HG03064 (cell line): ENCODE measurements at regions not wholly inside any gene's neighbourhood (a gene's known extent, or its start where the extent isn't known, plus 50 kb on each side); places are given as distances from the start of the nearest gene placed in this dataset.

Experiments used
- ATAC-seq: cut with Tn5 transposase; IDR thresholded peaks from one replicate; pipeline ENCODE4 v1.9.1; 2021; ENCODE audit warnings: low read depth; ENCODE audit not compliant: unreplicated experiment

DNA sequence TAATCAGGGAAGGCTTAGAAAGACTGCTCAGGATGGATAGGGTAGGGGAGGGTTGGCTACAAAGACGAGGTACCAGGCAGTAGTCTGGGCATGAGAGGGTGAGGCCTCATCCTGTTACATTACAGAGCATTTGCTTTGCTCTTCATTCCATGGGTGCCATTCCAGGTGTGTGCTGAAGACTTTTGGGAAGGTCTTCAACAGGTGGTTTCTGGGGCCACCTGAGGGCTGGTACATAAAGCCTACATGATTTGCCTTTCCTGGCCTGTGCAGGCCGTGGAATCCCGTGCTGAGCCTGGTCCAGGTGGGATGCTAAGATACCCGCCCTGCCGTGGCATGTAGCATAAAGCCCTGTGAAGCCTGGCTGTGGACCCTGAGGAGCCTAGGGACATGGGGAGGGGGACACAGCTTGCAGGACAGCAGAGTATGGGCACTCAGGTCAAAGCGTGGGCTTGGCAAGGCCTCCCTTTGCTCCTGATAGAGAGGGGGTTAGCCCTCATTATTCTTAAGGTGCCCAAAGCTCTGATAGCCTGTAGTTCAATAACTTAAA, 55.6 kb upstream of the ZNF536 start:
- ATAC-seq = no peak

DNA sequence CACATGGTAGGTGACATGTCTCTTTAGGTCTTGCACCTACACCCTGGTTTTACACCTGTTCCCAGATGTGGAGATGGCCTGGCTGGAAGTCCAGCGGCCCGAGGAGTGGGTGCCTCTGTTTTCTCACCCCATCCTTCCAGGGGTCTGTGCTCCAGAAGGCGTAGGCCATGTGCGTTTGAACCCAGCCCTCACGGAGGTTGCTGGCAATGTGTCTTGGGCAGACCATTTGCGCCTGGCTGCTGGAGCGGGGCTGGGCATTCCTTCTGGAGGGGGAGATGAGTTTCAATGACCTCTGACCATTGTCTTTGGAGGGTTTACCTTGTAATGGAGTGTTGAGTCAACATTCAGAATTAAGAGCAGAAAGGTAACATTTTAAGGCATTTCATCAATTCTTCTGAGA, 54.8 kb upstream of the ZNF536 start:
- no peak for ATAC-seq

DNA sequence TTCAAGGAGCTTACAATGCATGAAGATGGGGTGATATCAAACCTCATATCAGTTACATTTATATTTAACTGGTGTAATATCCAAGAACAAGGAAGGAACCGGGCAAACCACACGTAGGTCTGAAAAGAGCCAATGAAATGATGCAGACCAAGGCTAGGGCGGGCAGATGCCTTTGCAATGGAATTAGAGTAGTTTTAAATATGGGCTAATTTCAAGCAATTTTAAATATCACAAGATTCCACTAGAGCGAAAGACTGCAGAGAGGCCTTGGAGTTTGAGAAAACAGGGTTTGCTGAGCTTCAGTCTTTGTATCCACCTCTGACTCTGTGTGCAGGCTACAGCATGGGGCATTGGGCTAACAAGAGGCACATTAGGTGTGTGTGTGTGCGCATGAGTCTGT, 53.9 kb upstream of the ZNF536 start:
- ATAC-seq = no peak

DNA sequence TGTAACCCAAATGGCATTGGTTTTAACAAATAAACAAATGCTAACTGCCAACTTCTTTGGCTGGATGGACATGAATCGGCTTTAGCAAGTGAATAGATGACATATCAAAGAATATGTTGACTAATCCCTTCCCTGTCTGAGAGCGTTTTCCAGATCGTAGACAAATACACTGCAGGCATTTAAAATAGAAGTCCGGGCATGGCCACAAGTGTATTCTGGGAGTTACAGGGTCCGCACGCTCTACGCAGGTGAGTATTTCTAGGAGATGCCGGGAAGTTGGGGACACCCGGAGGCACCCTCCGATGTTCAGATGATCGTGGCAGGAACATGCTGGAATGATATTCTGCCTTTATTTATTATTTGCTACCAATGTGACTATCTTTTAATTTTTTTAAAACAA, 53.2 kb upstream of the ZNF536 start:
- ATAC-seq = no peak

DNA sequence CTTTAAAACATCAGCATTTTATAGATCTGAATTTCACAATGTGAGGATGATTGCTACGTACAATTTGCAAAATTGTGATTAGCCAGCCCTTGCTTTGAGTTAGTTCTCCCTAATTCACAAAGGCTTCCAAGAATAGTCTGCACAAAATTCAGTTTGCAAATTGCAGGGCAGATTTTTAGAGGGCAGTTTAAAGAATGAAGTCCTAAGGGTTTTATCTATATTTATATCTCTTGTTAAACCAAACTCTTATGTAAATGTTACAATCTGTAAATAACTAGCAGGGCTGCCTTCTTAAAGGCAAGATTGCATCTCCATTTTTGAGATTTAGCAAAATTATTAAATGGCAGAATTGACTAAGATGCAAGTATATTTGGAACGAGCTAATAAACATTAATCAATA, 52.8 kb upstream of the ZNF536 start:
- ATAC-seq = no peak

DNA sequence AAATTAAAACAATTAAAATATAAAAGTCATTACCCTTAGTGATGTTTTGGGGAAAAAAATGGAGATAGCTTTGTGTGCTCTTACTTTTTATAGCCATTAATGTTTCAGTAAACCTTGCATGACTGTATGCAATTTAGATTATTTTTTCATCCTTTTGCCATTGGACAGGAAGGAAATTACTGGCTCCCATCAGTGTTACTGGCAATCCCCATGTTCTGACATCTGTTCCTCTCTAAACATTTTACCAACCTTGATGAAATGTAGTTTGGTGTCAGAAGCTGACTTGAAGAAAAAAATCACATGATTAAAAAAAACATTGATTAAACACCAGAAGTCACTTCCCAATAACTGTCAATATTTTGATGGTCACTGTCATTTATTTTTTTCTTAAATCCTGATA, 52.3 kb upstream of the ZNF536 start:
- ATAC-seq = no peak

DNA sequence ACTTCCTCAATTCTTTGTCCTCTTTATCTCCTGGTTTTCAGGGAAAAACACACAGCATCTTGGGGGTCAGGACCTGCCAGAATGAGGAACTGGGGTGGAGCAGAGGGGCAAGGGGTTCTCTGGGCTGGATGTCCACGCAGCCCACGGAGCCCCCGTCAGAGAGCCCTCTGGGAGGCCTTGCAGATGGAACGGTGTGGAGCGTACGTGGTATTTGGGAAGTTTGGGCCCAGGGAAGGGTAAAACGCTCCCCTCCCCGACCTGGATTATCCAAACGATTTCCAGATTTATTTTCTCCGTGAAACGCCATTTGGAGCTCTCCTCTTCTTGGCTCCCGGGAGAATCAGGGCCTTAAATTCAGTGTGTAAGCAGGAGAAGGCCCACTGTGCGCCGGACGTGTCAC, 51.7 kb upstream of the ZNF536 start:
- no peak for ATAC-seq

DNA sequence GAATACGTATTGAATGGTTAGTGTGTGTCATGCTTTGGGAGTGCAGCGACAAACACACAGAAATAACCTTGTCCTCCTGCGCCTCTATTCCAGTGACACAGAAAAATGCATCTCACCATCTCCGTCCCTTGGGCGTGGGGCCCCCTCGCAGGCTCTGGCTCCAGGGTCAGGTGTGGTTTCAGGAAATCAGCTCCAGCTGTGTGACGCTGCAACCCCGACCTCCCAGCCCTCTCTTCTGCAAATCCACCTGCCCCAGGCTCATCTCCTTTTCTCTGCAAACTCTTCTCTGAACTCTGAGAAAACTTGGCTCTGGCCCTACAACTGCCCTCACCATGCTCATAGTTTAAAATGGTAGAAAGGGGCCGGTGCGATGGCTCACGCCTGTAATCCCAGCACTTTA, 51.3 kb upstream of the ZNF536 start:
- no peak for ATAC-seq
